DND-41 (cell line): ENCODE measurements at regions not wholly inside any gene's neighbourhood (a gene's known extent, or its start where the extent isn't known, plus 50 kb on each side); places are given as distances from the start of the nearest gene placed in this dataset.

ENCODE experiments used
- ATAC-seq: fragments of 200-7000 bp; cut with Tn5 transposase; 3 replicates; pipeline ENCODE4 v1.9.1; 2021; ENCODE audit warnings: low read depth; ENCODE audit not compliant: insufficient read depth
- DNase-seq: peaks from one replicate; pipeline ENCODE4 v3.0.0-alpha.2; 2020
- H2AFZ ChIP-seq: 2 replicates; pipeline ENCODE4 v1.6.0; 2012; ENCODE audit warnings: low read depth, low read length
- H3K27ac ChIP-seq: 2 replicates; pipeline ENCODE4 v1.5.1; 2012; ENCODE audit warnings: low read length, inconsistent platforms
- H3K27me3 ChIP-seq: fragments of 200-600 bp; sonication (generic); 2 replicates; pipeline ENCODE4 v1.6.0; 2012; ENCODE audit warnings: low read length, mild to moderate bottlenecking, inconsistent platforms; ENCODE audit not compliant: insufficient read depth, poor library complexity
- H3K36me3 ChIP-seq: 2 replicates; pipeline ENCODE4 v1.5.1; 2012; ENCODE audit warnings: low read length, inconsistent platforms; ENCODE audit not compliant: insufficient read depth
- H3K4me1 ChIP-seq: 2 replicates; pipeline ENCODE4 v1.5.1; 2012; ENCODE audit warnings: mild to moderate bottlenecking, low read length; ENCODE audit not compliant: insufficient read depth
- H3K4me2 ChIP-seq: 2 replicates; pipeline ENCODE4 v1.6.0; 2012; ENCODE audit warnings: mild to moderate bottlenecking, moderate library complexity, low read length, inconsistent platforms; ENCODE audit not compliant: insufficient read depth
- H3K4me3 ChIP-seq, 2 experiments: fragments of 200-600 bp in 1 of 2; shearing (Covaris generic) in 1 of 2; 2 replicates each; pipeline ENCODE4 v1.5.1; 2012 to 2016; ENCODE audit warnings: inconsistent platforms in 2 of 2, low read length in 2 of 2, mild to moderate bottlenecking in 2 of 2, low read depth in 1 of 2, moderate library complexity in 1 of 2
- H3K79me2 ChIP-seq: 2 replicates; pipeline ENCODE4 v1.6.0; 2012; ENCODE audit warnings: low read length, inconsistent platforms; ENCODE audit not compliant: insufficient read depth
- H3K9ac ChIP-seq: 2 replicates; pipeline ENCODE4 v1.6.0; 2012; ENCODE audit warnings: low read depth, mild to moderate bottlenecking, inconsistent platforms, low read length, moderate library complexity
- H3K9me3 ChIP-seq: 2 replicates; pipeline ENCODE4 v1.5.1; 2012; ENCODE audit warnings: low read length, moderate library complexity, mild to moderate bottlenecking, inconsistent platforms; ENCODE audit not compliant: insufficient read depth, severe bottlenecking
- H4K20me1 ChIP-seq: 2 replicates; pipeline ENCODE4 v1.6.0; 2012; ENCODE audit warnings: low read length; ENCODE audit not compliant: insufficient read depth
- CTCF ChIP-seq: IDR thresholded peaks from 2 replicates; pipeline ENCODE4 v1.5.1; 2012; ENCODE audit warnings: borderline replicate concordance, low read length, moderate library complexity, mild to moderate bottlenecking; ENCODE audit not compliant: poor library complexity, severe bottlenecking; ENCODE audit errors: extremely low read depth
- EZH2 ChIP-seq: IDR thresholded peaks from 3 replicates; pipeline ENCODE4 v1.6.1; 2012; ENCODE audit warnings: borderline replicate concordance, low read depth, mild to moderate bottlenecking, moderate library complexity, low read length, inconsistent platforms; ENCODE audit not compliant: severe bottlenecking

- Histone ChIP-seq H3K27ac (no peak overlapping the region), H4K20me1 (no peaks in the 10 kb centered on the region), H3K4me1 (no peaks in the 10 kb centered on the region), H3K79me2 (no peaks in the 10 kb centered on the region), H3K4me3 (no peak overlapping the region), H3K36me3 (no peaks in the 10 kb centered on the region), H3K27me3 (no peaks in the 10 kb centered on the region), H3K9me3 (no peaks in the 10 kb centered on the region), H3K9ac (no peak overlapping the region), H2AFZ (no peak overlapping the region), H3K4me2 (no peak overlapping the region)
- TF ChIP-seq EZH2 (no peak), CTCF (no peak)
- DNase-seq (no peak), ATAC-seq (no peak)
Observed at GRCh38 chr13:64937302-64937701, 2292.8 kb downstream of the PCDH9 start.

- H3K27me3 ChIP-seq: no peaks in the 10 kb centered on the region
- H3K4me3 ChIP-seq: no peak overlapping the region
- no peaks in the 10 kb centered on the region for H3K4me1 ChIP-seq
- H3K27ac ChIP-seq: no peak overlapping the region
- H4K20me1 ChIP-seq: no peaks in the 10 kb centered on the region
- no peaks in the 10 kb centered on the region for H3K79me2 ChIP-seq
- H3K9me3 ChIP-seq: no peaks in the 10 kb centered on the region
- no peak overlapping the region for H2AFZ ChIP-seq
- H3K4me2 ChIP-seq: no peak overlapping the region
- DNase-seq (no peak), ATAC-seq (no peak)
- TF ChIP-seq CTCF (no peak), EZH2 (no peak)
- H3K36me3 ChIP-seq: no peaks in the 10 kb centered on the region
- no peak overlapping the region for H3K9ac ChIP-seq
Observed at GRCh38 chr13:64936879-64937278, 2293.3 kb downstream of the PCDH9 start.

- Histone ChIP-seq H3K4me2 (no peak overlapping the region), H4K20me1 (no peaks in the 10 kb centered on the region), H2AFZ (no peak overlapping the region), H3K27ac (no peak overlapping the region), H3K79me2 (no peaks in the 10 kb centered on the region), H3K4me1 (no peaks in the 10 kb centered on the region), H3K36me3 (no peaks in the 10 kb centered on the region), H3K9me3 (no peaks in the 10 kb centered on the region), H3K4me3 (no peak overlapping the region), H3K9ac (no peak overlapping the region), H3K27me3 (no peaks in the 10 kb centered on the region)
- TF ChIP-seq EZH2 (no peak), CTCF (no peak)
- DNase-seq (no peak), ATAC-seq (no peak)
Observed at GRCh38 chr13:64935441-64935840, 2294.7 kb downstream of the PCDH9 start.
